Hematopoietic multipotent progenitor cell treated with erythropoietin and hydrocortisone succinate and interleukin-3 and kit ligand, for 8 days (in vitro differentiated cells): ENCODE measurements at regions not wholly inside any gene's neighbourhood (a gene's known extent, or its start where the extent isn't known, plus 50 kb on each side); places are given as distances from the start of the nearest gene placed in this dataset.
"Not testable (repeated sequence)": the region's sequence is repeated elsewhere in the genome, so short reads cannot be mapped to it uniquely, and the experiment has no call there.

Source experiments
- DNase-seq: peaks from one replicate; pipeline ENCODE4 v3.0.0-alpha.2; 2015

GRCh38 chr6:130558131-130558530 is 192.3 kb downstream of the TMEM200A start:
- no peak for DNase-seq

- no peak for DNase-seq
Observed at GRCh38 chr6:130559166-130559565, 193.3 kb downstream of the TMEM200A start.

DNA sequence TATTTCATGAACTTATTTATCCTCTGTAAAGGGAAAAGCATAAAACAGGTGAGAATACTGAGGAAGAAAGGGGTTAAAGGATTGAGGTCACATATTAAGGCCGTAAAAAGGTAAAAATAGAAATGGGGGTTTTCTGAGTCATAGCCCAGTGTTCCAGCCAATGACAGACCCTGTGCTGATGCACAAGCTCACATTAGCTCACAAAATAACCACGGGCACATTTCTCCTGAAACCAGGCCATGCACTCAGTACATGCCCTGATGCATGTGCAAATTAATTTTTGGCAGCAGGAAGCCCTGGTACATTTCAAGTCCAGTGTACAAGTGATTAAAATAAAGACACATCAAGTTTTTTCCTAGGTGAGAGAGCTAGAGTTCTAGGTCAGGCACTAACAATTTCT is 194.4 kb downstream of the TMEM200A start:
- DNase-seq, result no peak

- DNase-seq, result not testable (repeated sequence)
Observed at GRCh38 chr6:130561159-130561558, 195.3 kb downstream of the TMEM200A start.

DNA sequence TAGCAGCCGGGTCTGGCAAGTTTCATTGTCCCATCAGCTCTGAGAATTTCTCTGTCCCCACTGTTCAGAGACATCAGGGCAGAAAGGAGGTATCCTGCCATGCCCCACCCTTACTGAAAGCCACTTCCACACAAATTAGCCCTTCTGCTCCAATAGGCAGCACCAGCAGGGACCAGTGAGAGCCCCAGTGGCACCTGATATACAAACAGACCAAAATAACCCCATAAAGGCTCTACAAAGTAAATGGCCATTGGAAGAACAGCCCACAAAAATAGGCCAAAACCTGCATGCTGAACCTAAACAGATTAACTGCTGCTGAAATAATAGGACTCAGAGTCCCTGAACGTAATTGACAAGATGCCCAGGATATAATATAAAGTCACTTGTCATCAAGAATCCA is 199.9 kb downstream of the TMEM200A start:
- no peak for DNase-seq

DNA sequence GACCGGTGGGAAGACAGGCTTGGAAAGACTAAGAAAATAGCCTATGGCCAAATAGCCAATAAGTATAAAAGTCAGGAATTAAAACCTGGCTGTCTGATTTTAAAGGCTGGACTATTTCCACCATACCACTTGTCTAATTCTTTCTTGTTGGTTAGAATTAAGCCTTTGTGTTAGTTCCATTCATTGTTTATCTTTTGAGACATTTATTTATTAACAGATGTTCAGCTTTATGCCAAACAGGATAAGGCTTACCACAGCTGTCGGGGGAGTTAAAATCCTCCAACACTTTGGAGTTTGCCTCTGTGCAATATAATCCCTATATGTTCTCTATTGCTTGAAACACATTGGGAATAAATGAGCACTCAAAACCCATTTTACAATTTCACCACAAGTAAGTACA is 208.3 kb downstream of the TMEM200A start:
- DNase-seq, result no peak

DNA sequence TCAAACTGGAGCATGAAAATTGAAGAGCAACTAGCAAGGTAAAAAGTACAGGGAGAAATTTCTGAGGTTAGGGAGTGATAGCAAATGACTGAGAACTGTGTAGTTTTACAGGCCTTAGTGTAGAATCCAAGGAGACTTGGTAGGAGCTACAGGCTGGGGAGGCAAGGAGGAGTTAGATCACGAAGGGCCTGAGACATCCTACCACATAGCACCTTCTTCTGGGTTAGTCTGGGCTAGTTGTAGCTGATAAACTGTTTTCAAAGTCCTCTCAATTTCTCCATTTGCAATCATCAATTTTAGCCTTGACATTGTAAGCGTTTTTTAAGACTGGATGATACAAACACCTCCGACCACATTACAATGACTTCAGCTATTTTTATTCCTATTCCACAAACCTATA is 209.7 kb downstream of the TMEM200A start:
- DNase-seq, result no peak

DNA sequence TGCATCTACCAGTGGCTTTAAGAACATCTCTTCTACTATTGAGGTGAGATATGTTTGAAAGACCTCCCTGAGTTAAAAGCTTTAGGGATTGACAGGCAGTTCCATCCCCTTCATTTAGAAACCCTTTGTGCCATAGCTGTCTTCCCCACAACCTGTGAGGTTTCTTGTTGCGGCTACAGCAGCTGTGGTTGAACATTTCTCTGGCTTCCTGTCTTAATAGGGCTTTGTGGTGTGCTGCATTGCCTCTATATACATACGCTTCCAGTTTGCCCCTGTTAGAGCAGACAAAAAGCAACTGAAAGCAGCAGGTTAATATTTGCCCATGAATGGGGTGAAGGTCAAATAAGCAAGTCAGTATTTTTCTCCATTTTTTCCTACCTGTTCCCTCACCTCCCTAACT is 210.2 kb downstream of the TMEM200A start:
- no peak for DNase-seq

DNA sequence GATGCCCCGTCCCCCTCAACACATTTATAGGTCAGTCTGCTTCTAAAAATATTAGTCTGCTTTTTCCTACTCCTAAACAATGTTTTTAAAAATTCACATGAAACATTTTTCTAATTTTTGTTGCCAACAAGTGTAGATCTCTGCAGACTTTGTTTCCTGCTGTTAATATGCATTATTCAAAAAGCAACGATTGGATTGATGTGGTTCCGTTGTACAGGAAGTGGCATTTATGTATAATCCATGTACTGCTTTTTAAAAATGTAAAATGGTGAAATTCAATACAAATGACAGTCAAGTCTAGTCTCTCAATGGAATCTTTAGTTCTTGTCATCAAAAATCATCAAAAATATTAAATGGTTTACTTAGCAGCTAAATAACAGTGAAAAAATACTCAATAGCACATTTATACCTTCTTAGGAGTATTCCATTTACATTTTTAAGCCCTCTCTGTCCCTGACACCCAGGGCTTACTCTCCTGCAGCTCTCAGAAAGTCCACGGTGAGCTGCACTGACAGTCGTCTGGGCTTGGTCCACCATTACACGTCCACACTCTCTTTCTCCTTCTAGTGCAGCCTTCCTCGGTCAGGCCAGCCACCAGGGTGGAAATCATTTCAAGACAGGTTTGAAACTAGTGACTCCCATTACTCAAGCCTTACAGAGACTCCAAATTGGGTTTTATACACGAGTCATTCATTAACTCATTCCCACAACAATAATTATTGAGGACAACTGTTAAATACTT is 211.5 kb downstream of the TMEM200A start:
- DNase-seq, result no peak

DNA sequence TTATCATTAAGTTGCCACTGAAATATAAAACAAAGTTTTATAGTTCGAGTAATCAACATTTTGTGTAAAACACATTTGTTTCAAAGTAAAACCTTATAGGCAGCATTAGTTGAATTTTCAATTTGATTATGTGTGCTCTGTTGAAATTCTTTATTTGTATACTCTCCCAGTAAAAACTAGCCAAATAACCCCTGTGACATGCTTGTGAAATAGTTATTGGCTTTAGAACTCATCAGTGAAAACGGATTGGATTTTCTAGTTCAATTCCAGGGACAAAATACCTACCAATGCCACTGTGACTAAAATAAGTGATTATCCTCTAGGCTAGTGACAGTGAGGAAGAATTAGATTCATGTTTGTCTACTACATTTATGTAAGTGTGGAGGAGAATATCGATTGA is 212.9 kb downstream of the TMEM200A start:
- no peak for DNase-seq

DNA sequence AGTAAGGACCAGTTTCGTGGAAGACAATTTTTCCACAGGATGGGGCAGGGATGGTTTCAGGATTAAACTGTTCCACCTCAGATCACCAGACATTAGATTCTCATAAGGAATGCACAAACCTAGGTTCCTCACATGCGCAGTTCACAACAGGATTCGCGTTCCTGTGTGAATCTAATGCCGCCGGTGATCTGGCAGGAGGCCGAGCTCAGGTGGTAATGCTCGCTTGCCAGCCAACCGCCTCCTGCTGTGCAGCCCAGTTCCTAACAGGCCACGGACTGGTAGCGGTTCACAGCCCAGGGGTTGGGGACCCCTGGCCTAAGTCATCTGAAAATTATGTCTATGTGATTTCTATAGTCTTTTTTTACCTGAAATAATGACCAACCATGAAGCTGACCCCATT is 217.5 kb downstream of the TMEM200A start:
- no peak for DNase-seq

- no peak for DNase-seq
Observed at GRCh38 chr6:130585587-130585986, 219.8 kb downstream of the TMEM200A start.

GRCh38 chr6:130587778-130588520 is 222.1 kb downstream of the TMEM200A start:
- DNase-seq, result no peak

DNA sequence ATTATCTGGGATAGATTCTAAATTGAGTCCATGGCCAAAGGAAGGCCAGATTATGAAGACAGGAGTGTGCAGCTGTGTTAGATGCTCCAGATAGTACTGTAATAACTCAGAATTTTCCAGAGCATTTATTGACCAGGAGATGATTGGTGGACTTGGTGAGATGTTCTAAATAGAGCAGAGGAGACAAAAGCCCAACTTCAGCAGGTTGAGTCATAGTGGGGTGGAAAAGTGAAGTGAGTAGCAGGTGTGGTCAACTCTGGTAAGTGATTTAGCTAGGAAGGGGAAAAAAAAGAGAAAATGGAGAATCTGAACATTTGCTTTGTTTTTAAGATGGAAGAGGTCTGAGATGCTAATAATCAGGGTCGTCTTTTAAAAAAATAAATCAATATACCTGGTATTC is 227.4 kb downstream of the TMEM200A start:
- DNase-seq, result no peak

- DNase-seq, result no peak
Observed at GRCh38 chr6:130593948-130594347, 228.1 kb downstream of the TMEM200A start.

DNA sequence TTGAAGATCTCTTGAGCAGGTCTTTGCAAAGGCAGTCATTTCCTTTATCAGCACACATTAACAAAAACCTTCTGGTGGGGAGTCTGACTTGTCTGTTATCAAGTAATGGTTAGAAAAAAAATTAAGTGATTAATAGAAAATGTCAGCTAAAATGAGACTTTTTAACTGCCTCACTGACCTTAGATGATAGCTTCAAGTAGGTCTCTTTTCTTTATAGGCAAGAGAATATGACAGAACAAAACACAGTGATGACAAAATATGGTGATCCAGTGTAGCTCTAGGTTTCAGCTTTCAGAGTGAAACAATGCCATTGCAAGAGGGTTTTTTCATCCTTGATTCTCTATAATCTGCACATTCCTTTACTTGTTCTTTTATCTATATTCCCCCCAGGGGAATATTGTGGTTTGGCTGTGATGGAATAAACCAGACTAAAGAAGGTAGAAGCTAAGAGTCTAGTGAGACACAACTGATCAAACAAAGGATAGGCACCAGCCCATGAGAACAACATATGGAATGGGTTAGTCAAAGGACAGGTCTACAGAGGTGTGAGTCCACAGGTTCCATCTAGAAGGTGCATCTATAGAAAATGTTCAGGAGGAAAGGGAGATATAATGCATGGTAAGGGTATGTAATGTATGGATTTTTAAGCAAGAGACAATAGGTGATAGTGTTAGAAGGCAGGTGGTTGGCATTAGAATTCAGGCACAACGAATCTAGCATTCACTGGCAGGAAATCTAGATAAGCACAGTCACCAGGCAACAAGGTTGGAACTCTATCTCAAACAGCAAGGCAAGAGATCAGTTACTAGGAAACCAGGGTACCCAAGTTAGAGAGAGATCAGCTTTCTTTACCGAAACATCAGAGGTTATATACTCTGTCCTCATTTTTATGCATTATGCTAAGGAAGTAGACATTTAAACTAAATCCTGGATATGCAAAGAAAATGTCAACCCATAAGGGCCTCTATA is 228.9 kb upstream of the SMLR1 start:
- DNase-seq, result no peak

DNA sequence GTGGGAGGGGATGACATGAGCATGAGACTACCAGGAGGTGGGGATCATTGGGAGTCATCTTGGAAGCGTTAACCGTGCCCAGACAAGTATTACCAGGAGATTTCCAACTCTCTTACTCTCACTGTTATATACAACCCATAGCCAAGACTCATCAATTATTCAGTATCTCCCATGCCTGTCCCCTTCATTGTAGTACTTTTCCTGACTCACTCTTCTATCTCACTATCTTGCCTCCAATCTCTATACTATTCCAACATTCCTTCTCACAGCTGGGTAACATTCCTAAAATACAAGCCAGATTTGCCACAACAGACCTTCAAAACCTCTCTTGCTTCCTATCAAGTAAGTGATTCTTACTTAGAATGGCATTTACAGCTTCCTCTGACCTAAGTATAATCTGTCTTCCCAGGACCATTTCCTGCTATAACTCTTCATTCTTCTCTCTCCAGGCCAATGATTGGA is 226.3 kb upstream of the SMLR1 start:
- DNase-seq, result no peak

DNA sequence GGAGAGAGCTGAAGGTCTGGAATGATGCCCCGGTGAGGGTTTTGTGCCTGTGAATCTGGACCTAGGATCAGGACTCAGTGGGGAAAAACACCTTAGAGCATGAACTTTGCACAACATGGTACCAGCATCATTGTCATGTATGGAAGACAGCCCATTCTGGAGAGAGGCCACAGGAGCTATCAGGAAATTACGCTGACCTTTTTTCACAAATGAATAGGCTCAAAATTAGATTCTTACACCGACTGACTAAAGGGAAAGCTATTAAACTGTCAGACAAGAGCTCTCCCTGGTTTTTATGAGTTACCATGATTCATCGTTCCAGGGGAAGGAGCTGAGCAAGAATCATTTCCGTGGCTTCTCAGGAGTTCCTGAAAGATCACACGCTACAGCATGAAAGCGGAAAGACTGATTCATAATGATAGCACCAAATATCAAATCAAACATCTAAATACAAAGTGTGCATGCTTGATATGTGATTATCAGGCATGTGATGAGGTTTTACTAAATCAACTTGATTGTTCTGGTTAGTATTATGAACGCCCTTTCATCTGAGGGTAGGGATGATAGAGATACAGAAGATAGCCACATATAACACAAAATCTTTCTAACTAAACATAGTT is 224.9 kb upstream of the SMLR1 start:
- no peak for DNase-seq

- no peak for DNase-seq
Observed at GRCh38 chr6:130603391-130603790, 223.8 kb upstream of the SMLR1 start.

- DNase-seq, result no peak
Observed at GRCh38 chr6:130604841-130605399, 222.3 kb upstream of the SMLR1 start.

- no peak for DNase-seq
Observed at GRCh38 chr6:130610303-130610702, 216.9 kb upstream of the SMLR1 start.

GRCh38 chr6:130611366-130611765 is 215.8 kb upstream of the SMLR1 start:
- no peak for DNase-seq
